ENCODE measurements at regions not wholly inside any gene's neighbourhood (a gene's known extent, or its start where the extent isn't known, plus 50 kb on each side); places are given as distances from the start of the nearest gene placed in this dataset.
"Not testable (repeated sequence)": the region's sequence is repeated elsewhere in the genome, so short reads cannot be mapped to it uniquely, and the experiment has no call there.

DNA sequence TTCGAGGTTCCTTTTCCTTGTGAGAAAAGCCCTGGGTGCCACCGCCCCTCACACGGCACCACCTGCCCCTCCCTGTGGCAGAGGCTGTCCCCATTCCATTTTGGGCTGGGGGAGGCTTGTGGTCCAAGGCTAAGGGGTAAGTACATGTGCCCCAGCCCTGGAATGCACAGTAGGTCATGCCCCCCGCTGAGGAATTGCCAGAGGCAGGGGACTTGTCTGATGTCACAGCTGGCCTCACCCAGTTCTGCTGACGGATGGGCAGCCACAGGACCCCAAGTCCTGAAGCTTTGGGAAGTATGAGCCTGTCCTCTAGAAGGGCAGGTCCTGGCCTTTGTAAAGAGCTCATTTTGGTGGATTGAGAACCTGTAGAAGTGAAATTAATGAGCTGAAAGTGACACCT lies 119.3 kb downstream of the NPIPB11 start:
- TF ChIP-seq, protein P1, sequence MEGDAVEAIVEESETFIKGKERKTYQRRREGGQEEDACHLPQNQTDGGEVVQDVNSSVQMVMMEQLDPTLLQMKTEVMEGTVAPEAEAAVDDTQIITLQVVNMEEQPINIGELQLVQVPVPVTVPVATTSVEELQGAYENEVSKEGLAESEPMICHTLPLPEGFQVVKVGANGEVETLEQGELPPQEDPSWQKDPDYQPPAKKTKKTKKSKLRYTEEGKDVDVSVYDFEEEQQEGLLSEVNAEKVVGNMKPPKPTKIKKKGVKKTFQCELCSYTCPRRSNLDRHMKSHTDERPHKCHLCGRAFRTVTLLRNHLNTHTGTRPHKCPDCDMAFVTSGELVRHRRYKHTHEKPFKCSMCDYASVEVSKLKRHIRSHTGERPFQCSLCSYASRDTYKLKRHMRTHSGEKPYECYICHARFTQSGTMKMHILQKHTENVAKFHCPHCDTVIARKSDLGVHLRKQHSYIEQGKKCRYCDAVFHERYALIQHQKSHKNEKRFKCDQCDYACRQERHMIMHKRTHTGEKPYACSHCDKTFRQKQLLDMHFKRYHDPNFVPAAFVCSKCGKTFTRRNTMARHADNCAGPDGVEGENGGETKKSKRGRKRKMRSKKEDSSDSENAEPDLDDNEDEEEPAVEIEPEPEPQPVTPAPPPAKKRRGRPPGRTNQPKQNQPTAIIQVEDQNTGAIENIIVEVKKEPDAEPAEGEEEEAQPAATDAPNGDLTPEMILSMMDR (IDR thresholded peaks at IDR 0.05) = not testable (repeated sequence)
- TF ChIP-seq POLR2A (IDR thresholded peaks at IDR 0.05) = not testable (repeated sequence)

Data from esophagus squamous epithelium (tissue), 4 donors.